GM18507 (cell line): ENCODE measurements at regions not wholly inside any gene's neighbourhood (a gene's known extent, or its start where the extent isn't known, plus 50 kb on each side); places are given as distances from the start of the nearest gene placed in this dataset.

Source experiments
- DNase-seq: peaks from one replicate; pipeline ENCODE4 v3.0.0; 2011; ENCODE audit warnings: low read depth; ENCODE audit not compliant: insufficient read length; ENCODE audit errors: extremely low spot score
- FAIRE-seq: peaks from 2 replicates; lab custom pipeline; 2011; peaks lifted over from hg19 to GRCh38; lab: Jason Lieb, UNC

DNA sequence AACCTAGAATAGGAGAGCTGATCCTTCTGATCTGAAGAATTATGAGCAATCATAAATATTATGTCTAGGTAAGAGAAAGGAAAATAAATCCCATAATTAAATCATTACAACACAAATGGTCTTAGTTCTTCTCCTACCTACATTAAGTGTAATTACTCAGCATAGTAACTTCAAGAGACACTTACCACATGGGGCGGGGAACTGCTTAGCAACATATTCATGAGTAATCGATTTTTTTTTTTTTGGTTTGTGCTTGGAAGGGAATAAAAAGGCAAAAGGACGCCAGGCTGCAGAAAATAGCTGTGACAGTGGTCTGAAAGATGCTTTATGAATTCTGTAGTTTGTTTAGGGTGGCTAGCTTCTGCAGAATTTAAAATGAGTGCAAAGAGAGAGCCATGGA is 103.3 kb upstream of the HTR2A start:
- DNase-seq: no peak
- no peak for FAIRE-seq

- DNase-seq: no peak
- FAIRE-seq: no peak
Measured at GRCh38 chr13:46996316-46997030, 99.6 kb upstream of the HTR2A start.

DNA sequence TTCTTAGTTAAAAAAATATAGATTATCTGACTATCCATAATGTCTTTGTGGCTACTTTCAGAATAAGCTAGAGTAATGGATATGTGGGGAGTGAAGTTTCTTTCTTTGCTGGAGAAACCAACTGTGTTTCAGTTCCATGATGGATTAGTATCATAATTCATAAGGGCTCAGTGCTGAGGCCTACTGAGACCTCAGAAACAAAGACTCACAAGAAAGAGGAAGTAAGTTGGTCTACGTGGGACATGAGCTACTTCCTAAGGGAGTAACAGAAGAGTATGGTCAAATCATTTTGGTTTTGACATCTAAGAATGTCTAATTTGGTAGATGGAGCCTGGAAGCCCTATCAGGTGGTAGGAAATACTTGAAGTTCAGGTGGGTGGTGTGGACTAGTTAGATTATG is 99.0 kb upstream of the HTR2A start:
- peak; percentile 73 for FAIRE-seq
- DNase-seq: no peak

DNA sequence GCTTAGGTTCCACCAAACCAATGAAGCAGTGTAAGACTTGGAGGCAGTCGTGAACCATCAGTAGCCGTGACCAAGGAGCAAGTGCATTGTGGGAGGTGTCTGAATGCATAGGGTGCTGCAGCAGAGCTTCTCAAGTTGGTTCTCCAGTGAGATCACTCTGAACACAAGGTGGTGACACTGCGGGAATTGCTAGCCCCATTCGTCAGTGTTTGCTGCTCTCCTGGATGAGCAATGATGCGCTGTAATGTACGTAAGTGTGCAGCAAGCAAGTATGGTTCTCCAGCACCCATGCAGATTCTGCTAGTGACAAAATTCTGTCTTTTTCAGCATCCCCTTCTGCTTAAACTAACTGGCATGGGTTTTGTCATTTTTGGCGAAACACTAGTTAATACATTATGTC is 97.6 kb upstream of the HTR2A start:
- no peak for FAIRE-seq
- no peak for DNase-seq

DNA sequence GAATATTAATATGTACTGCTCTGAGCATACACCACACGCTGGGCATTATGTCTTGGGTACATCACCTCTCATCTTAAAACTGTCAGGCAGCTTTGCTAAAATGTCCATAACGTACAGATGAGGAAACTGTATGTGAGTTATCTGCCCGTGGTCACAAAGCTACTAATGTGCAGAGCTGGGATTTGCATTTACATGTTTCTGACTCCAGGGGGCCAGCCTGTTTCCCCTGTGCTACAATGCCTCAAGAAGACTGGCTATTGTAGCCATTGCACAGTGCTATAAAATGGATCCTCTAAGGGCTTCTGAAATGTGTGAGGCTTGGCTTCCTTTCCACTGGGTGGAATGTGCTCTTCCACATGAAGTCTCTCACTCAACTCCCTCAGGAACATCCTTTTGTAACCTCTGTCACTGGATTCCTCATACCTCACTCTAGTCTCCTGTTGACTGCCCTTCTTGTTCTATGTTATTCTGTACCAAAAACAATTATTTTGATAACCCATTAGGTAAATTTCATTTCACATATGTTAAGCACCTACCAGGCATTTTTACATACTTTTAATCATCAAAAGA is 95.6 kb upstream of the HTR2A start:
- DNase-seq: no peak
- peak; percentile 46 for FAIRE-seq

- DNase-seq (peak; percentile 26), FAIRE-seq (no peak)
Measured at GRCh38 chr13:46983881-46984280, 87.0 kb upstream of the HTR2A start.

GRCh38 chr13:46982856-46983582 is 86.2 kb upstream of the HTR2A start:
- FAIRE-seq: peak; percentile 99
- DNase-seq: peak; percentile 43

DNA sequence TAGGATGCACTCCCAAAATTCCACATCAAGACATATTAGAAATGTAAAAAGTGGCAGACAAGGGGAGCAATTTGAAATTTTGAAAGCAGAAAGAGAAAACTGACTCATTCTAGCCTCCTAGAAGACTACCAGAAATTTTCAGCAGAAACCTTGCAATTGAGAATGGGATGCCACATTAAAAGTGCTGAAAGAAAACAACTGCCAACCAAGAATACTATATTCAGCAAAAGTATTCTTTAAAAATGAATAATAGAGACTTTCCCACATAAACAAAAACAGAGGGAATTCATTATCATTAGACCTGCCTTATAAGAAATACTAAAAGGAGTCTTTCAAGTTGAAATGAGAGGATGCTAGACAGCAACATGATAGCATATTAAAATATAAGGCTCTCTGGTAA is 78.3 kb upstream of the HTR2A start:
- no peak for FAIRE-seq
- no peak for DNase-seq

- FAIRE-seq (no peak), DNase-seq (no peak)
Measured at GRCh38 chr13:46968450-46968849, 71.6 kb upstream of the HTR2A start.

- no peak for DNase-seq
- FAIRE-seq: no peak
Measured at GRCh38 chr13:46964789-46965527, 68.1 kb upstream of the HTR2A start.

- DNase-seq (no peak), FAIRE-seq (no peak)
Measured at GRCh38 chr13:46963904-46964303, 67.1 kb upstream of the HTR2A start.

GRCh38 chr13:46962281-46962941 is 65.6 kb upstream of the HTR2A start:
- FAIRE-seq (peak; percentile 84), DNase-seq (no peak)

DNA sequence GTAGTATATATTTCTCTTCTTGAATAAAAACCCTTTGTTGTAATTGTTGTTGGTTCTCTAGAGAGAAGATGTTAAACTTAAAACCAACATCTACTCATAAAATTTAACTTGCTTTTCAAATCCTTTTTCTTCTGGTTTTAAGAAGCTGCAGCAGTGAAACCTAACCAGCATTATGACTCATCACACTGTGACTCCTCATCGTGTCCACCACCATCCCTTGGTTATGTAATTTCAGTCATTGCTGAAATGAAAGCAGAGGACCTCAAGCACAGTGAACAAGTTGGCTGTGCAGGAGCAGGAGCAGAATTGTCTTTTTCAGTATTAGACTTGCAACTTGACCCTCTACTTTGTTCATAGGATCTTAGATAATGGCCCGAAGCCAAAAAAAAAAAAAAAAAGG is 64.9 kb upstream of the HTR2A start:
- peak; percentile 92 for FAIRE-seq
- peak; percentile 47 for DNase-seq

DNA sequence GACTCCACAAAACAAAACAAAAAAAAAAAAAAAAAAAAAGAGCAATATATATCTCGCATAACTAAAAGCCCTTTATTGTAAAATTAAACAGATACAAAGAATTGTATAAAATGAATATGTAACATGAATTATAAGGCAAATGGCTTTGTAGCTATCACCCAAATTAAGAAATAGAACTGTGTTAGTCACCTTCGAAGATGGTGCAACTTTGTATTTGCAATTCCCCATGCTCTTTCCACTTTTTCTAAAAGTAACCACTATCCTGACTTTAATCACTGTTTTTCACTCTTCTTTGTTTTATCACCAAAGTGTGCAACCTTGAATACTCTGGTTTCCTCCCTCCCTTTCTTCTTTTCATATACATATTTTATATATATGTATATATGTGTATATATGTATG is 57.1 kb upstream of the HTR2A start:
- FAIRE-seq: no peak
- no peak for DNase-seq

- DNase-seq (no peak), FAIRE-seq (no peak)
Measured at GRCh38 chr13:46953331-46953730, 56.5 kb upstream of the HTR2A start.

GRCh38 chr13:46951516-46951915 is 54.7 kb upstream of the HTR2A start:
- no peak for DNase-seq
- no peak for FAIRE-seq

DNA sequence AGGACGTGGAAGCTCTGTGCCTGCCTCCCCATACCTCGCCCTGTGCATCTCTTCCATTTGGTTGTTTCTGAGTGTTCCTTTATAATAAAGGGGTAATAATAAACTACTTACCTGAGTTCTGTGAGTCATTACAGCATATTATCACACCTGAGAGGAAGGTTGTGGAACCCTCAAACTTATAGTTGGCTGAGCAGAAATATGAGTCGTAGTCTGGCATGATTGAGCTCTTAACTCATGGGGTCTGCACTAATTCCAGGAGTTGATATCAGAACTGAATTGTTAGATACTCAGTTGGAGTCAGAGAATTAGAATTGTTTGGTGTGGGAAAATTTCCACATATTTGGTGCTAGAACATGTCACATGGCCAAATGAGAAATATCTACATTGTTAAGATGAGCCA is 52.4 kb upstream of the HTR2A start:
- FAIRE-seq (no peak), DNase-seq (no peak)

DNA sequence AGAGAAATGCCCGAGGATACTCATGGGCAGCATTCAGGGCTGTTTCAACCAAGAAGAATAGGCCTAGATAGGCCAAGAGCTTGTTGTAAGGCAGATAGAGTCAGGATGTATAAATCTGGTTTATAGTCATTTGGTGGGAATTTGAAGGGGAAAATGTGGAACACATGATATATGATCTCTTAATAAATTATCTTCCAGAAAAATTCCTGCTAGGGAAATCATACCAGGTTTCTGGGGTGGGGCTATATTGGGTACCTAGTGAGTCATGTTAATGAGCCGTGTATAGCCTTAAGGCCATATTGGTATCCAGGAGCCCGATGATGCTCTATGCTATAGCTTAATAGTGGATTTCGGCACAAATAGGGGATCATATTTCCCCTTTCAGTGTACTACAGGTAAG is 51.5 kb upstream of the HTR2A start:
- no peak for FAIRE-seq

DNA sequence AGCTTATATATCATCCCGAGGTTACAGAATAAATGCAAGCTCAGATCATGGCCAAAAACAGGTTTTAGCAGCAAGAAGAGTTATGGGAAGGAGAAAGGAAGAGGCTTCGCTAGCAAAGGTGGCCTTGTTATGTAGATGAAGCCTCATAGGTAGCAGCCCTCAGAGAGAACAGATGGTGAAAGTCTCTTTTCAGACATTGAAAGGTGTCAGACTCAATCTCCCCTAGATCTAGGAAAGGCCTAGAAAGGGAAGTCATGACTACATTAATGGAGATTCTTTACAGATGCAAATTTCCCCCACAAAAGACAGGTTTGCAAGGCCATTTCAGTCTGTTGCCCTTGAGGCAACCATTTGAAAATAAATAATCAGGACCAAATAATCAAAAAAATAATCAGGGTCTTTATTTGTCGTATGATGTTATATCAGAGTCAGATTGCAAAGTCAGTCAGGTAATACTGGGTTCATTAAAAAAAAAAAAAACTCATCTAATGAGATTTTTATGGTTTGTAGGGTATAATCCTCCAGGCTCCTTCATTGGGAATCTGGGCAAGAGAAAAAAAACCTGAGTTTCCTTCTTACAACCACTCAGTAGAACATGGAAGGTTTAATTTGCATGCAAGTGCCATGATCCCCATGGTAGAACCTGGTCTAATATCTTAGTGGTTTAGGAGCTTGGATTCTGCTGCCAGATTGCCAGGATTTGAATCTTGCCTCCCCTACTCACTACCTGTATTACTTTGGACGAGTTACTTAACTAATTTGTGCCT is 50.8 kb upstream of the HTR2A start:
- DNase-seq: no peak
- no peak for FAIRE-seq

More for the DNA sequence above, 51.5 kb upstream of the HTR2A start:
- DNase-seq: no peak
